ENCODE measurements at regions not wholly inside any gene's neighbourhood (a gene's known extent, or its start where the extent isn't known, plus 50 kb on each side); places are given as distances from the start of the nearest gene placed in this dataset.

- ATAC-seq (ENCODE audit: low read depth in 2 of 2) (no peak), DNase-seq (no peak)
- H3K27ac Mint-ChIP-seq = no peak overlapping the region
- peaks cover 0 to 5% (median 0%) of the 10 kb centered on the region in 7 donors for H3K9me3 Mint-ChIP-seq
- no peaks in the 10 kb centered on the region for H3K4me1 Mint-ChIP-seq
- H3K27me3 Mint-ChIP-seq = peaks cover 0 to 10% (median 0%) of the 10 kb centered on the region in 3 donors
- no peak overlapping the region for H3K4me3 Mint-ChIP-seq
- no peaks in the 10 kb centered on the region for H3K36me3 Mint-ChIP-seq
Measured at GRCh38 chr2:220041447-220041846, 414.0 kb downstream of the SLC4A3 start.

GRCh38 chr2:220043155-220043989 is 415.9 kb downstream of the SLC4A3 start:
- no peak overlapping the region for H3K27ac Mint-ChIP-seq
- no peak overlapping the region for H3K4me3 Mint-ChIP-seq
- ATAC-seq (ENCODE audit: low read depth in 2 of 2) = no peak
- peaks cover 0 to 5% (median 0%) of the 10 kb centered on the region in 7 donors for H3K9me3 Mint-ChIP-seq
- no peaks in the 10 kb centered on the region for H3K4me1 Mint-ChIP-seq
- H3K27me3 Mint-ChIP-seq = peaks cover 0 to 10% (median 0%) of the 10 kb centered on the region in 3 donors
- DNase-seq = no peak
- no peaks in the 10 kb centered on the region for H3K36me3 Mint-ChIP-seq

DNA sequence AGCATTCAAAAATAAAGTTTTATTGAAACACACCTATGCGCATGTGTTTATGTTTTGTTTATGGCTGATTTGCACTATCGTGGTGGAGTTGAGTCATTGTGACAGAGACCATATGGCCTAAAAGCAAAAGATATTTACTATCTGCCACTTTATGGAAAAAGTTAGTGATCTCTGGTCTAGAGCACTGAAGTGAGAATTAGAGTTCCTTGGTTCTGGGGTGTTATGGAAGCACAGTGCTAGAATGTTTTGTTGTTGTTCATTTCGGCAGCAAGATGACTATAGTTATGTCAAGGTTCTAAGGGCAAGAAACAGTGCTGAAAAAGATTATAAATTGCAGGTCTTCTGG is 416.5 kb downstream of the SLC4A3 start:
- Mint-ChIP-seq H3K27me3 (peaks cover 0 to 10% (median 0%) of the 10 kb centered on the region in 3 donors), H3K9me3 (peaks cover 0 to 5% (median 0%) of the 10 kb centered on the region in 7 donors), H3K4me1 (no peaks in the 10 kb centered on the region), H3K36me3 (no peaks in the 10 kb centered on the region), H3K4me3 (peak overlapping the region in 1 of 8 donors; percentile 17), H3K27ac (no peak overlapping the region)
- ATAC-seq (ENCODE audit: low read depth in 2 of 2) (no peak), DNase-seq (no peak)

- H3K9me3 Mint-ChIP-seq = peaks cover 0 to 4% (median 0%) of the 10 kb centered on the region in 7 donors
- peaks cover 0 to 10% (median 0%) of the 10 kb centered on the region in 3 donors for H3K27me3 Mint-ChIP-seq
- no peaks in the 10 kb centered on the region for H3K4me1 Mint-ChIP-seq
- DNase-seq (no peak), ATAC-seq (ENCODE audit: low read depth in 2 of 2) (no peak)
- H3K27ac Mint-ChIP-seq = no peak overlapping the region
- no peaks in the 10 kb centered on the region for H3K36me3 Mint-ChIP-seq
- no peak overlapping the region for H3K4me3 Mint-ChIP-seq
Measured at GRCh38 chr2:220044383-220044782, 417.0 kb downstream of the SLC4A3 start.

GRCh38 chr2:220046507-220046906 is 419.1 kb downstream of the SLC4A3 start:
- H3K27me3 Mint-ChIP-seq = peaks cover 0 to 10% (median 0%) of the 10 kb centered on the region in 3 donors
- ATAC-seq (ENCODE audit: low read depth in 2 of 2) = no peak

GRCh38 chr2:220051716-220052115 is 424.3 kb downstream of the SLC4A3 start:
- ATAC-seq (ENCODE audit: low read depth in 2 of 2) (no peak), DNase-seq (no peak)
- Mint-ChIP-seq H3K27ac (no peak overlapping the region), H3K4me1 (no peaks in the 10 kb centered on the region), H3K4me3 (no peak overlapping the region), H3K9me3 (peaks cover 0 to 17% (median 2%) of the 10 kb centered on the region in 7 donors), H3K36me3 (no peaks in the 10 kb centered on the region), H3K27me3 (no peaks in the 10 kb centered on the region)

More at GRCh38 chr2:220046507-220046906, 419.1 kb downstream of the SLC4A3 start:
- Mint-ChIP-seq H3K36me3 (no peaks in the 10 kb centered on the region), H3K4me3 (no peak overlapping the region), H3K4me1 (no peaks in the 10 kb centered on the region), H3K9me3 (peaks cover 0 to 3% (median 0%) of the 10 kb centered on the region in 7 donors), H3K27ac (peak overlapping the region in 1 of 6 donors; percentile 47)
- DNase-seq = no peak

GRCh38 chr2:220053919-220054318 is 426.5 kb downstream of the SLC4A3 start:
- H3K36me3 Mint-ChIP-seq = no peaks in the 10 kb centered on the region
- H3K27me3 Mint-ChIP-seq = no peaks in the 10 kb centered on the region
- ATAC-seq (ENCODE audit: low read depth in 2 of 2) (no peak), DNase-seq (no peak)
- no peak overlapping the region for H3K4me3 Mint-ChIP-seq
- H3K27ac Mint-ChIP-seq = no peak overlapping the region
- no peaks in the 10 kb centered on the region for H3K4me1 Mint-ChIP-seq
- H3K9me3 Mint-ChIP-seq = peaks cover 0 to 19% (median 4%) of the 10 kb centered on the region in 7 donors

DNA sequence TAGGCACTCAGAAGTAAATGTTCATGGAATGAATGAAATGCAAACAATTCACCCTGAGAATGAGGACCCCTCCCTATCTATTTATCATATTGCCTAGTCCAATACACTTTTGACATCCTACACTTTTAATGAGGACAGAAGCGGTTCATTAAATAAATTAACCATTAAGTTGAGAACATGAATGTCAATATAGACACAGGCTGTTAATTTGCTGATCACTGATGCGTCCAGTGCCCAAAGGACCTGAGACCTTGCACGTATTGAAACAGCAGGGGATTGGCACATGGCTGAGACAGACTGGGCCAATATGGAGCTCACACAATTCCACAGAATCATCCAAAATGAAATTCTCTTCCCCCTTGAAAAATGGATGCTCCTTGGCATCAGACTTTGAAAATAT is 430.0 kb downstream of the SLC4A3 start:
- ATAC-seq (ENCODE audit: low read depth in 2 of 2) (no peak), DNase-seq (no peak)
- Mint-ChIP-seq H3K9me3 (peaks cover 0 to 19% (median 4%) of the 10 kb centered on the region in 7 donors), H3K27me3 (no peaks in the 10 kb centered on the region), H3K36me3 (no peaks in the 10 kb centered on the region), H3K27ac (no peak overlapping the region), H3K4me1 (no peaks in the 10 kb centered on the region), H3K4me3 (no peak overlapping the region)

DNA sequence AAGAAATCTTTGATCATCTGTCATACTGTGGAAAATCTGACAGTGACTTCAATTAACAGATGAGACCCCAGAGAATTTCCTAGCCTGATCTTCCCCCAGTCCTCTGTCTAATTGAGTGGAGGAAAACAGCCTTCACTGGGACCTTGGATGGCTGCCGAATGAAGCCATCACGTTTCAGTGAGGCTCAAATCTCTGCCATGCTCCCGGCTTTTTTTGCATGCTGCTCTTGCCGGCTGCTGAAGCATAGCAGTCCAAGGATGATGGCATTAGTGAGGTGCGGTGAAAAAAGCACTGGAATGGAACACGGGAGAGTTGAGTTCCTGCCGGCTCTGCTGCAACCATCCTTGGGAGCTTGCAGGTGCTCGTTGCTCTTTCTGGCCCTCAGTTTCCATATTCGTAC is 430.5 kb downstream of the SLC4A3 start:
- Mint-ChIP-seq H3K4me3 (no peak overlapping the region), H3K9me3 (peaks cover 0 to 15% (median 4%) of the 10 kb centered on the region in 7 donors), H3K27ac (no peak overlapping the region), H3K4me1 (no peaks in the 10 kb centered on the region), H3K27me3 (no peaks in the 10 kb centered on the region), H3K36me3 (no peaks in the 10 kb centered on the region)
- DNase-seq = no peak
- no peak for ATAC-seq (ENCODE audit: low read depth in 2 of 2)

DNA sequence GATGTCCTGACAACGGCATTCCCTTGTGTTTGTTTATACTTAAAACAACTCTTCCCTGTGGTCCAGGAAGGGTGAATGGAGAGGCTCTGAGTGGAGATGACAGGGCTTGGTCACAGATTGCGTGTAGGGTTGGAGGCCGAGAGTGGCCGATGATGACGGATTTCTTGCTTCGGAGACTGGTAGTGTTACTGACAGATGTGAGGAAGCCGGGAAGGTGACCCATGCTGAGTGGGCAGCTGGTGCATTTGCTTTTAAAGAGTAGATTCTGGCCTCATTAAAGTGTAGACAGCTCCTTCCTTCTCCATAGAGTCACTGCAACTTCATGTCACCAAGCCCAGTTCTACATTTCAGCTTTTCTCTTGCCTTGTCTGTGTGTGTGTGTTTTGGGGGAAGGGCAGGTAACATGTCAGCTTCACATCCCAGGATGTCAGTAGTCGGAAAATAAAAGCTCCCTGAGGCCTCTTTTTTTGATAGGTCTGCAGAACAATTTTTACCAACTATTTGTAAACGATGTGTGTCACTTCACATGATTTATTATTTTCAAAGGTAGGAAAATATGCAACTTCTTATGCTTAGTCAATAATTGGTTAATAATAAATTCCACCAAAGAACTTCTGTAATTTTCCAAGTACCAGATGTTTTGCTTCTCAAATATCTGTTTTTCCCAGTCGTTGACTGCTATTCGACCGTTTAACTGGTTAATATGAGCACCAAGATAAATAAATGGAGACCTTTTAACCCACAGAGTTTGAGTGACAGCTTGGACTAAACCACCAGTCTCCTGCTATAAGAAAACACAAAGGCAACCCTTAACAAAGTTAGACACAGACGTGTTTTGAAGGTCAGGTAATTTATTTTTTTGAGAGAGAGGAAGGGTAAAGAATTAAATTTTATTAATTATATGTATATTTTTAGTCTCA is 436.9 kb downstream of the SLC4A3 start:
- Mint-ChIP-seq H3K27me3 (no peaks in the 10 kb centered on the region), H3K9me3 (peaks cover 0 to 5% (median 0%) of the 10 kb centered on the region in 7 donors), H3K4me1 (no peaks in the 10 kb centered on the region), H3K27ac (peak overlapping the region in 1 of 6 donors; percentile 9), H3K4me3 (no peak overlapping the region), H3K36me3 (no peaks in the 10 kb centered on the region)
- DNase-seq (no peak), ATAC-seq (ENCODE audit: low read depth in 2 of 2) (no peak)

DNA sequence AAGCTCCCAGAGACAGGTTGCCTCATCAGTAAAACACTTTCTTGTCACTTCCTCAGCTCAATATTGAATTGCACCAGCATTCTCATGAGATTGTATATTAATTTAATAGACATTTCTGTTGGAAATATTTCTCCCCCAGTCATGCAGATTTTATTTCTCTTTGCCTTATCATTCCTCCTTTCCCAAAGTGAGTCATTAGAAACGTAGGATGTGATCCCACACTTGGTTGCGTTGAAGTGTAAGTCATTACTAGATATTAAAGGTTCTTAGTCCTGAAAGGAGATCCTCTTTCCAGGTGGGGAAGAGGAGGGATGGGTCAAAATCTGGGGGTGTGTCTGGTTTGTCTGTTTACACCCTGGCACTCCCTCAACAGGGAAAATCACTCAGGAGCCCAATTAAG is 438.2 kb downstream of the SLC4A3 start:
- Mint-ChIP-seq H3K27ac (no peak overlapping the region), H3K9me3 (peaks cover 0 to 5% (median 0%) of the 10 kb centered on the region in 7 donors), H3K27me3 (no peaks in the 10 kb centered on the region), H3K4me3 (no peak overlapping the region), H3K36me3 (no peaks in the 10 kb centered on the region), H3K4me1 (no peaks in the 10 kb centered on the region)
- DNase-seq (no peak), ATAC-seq (ENCODE audit: low read depth in 2 of 2) (no peak)

DNA sequence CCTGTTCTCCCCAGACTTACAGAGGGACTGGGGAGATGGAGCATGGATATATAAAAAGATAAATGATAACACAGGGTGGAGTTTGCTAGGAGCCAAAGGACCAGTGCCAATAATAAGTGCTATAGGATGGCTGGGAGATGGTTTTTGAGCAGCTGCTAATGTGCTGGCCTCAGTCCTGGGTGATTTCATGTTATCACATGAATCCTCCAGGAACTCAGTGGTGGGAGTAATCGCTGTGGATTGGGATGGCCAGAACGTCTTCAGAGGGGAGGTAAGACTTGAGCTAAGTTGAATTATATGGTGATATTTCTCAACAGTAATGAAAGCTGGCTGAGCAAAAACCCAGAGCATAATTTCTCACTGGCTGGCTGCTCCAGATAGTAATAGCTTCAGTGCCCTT is 441.4 kb downstream of the SLC4A3 start:
- H3K27ac Mint-ChIP-seq = peak overlapping the region in 1 of 6 donors; percentile 28
- no peak for DNase-seq
- no peaks in the 10 kb centered on the region for H3K36me3 Mint-ChIP-seq
- H3K27me3 Mint-ChIP-seq = peaks cover 0 to 5% (median 0%) of the 10 kb centered on the region in 3 donors
- no peak for ATAC-seq (ENCODE audit: low read depth in 2 of 2)
- no peaks in the 10 kb centered on the region for H3K4me1 Mint-ChIP-seq
- peak overlapping the region in 1 of 8 donors; percentile 4 for H3K4me3 Mint-ChIP-seq
- H3K9me3 Mint-ChIP-seq = peaks cover 0 to 8% (median 0%) of the 10 kb centered on the region in 7 donors

GRCh38 chr2:220070349-220070748 is 442.9 kb downstream of the SLC4A3 start:
- Mint-ChIP-seq H3K27me3 (peaks cover 0 to 5% (median 0%) of the 10 kb centered on the region in 3 donors), H3K4me3 (no peak overlapping the region), H3K9me3 (peaks cover 0 to 8% (median 0%) of the 10 kb centered on the region in 7 donors), H3K4me1 (no peaks in the 10 kb centered on the region), H3K27ac (no peak overlapping the region), H3K36me3 (no peaks in the 10 kb centered on the region)
- no peak for DNase-seq
- no peak for ATAC-seq (ENCODE audit: low read depth in 2 of 2)

Data from naive B cell (primary cell).